Psoas muscle (tissue), 7 donors: ENCODE measurements at regions not wholly inside any gene's neighbourhood (a gene's known extent, or its start where the extent isn't known, plus 50 kb on each side); places are given as distances from the start of the nearest gene placed in this dataset.

Experiments used
- ATAC-seq, 4 donors: fragments of 200-7000 bp; cut with Tn5 transposase; one replicate each; pipeline ENCODE4 v1.9.1; 2020; ENCODE audit warnings: moderate library complexity in 3 of 4, mild to moderate bottlenecking in 2 of 4
- DNase-seq, 2 donors: peaks; one replicate each; pipeline ENCODE4 v3.0.0-alpha.2; 2020
- H3K27ac ChIP-seq: fragments of 200-600 bp; one replicate; pipeline ENCODE4 v1.8.0; 2022
- H3K27me3 ChIP-seq, 3 donors: fragments of 200-600 bp in 1 of 3; one replicate each; pipeline versions ENCODE4 v1.6.1 to v1.8.0; 2013 to 2022; ENCODE audit warnings: low read length in 2 of 3, mild to moderate bottlenecking in 2 of 3, moderate library complexity in 1 of 3; ENCODE audit not compliant: insufficient read depth in 3 of 3
- H3K36me3 ChIP-seq, 2 donors: fragments of 200-600 bp in 1 of 2; one replicate each; pipeline versions ENCODE4 v1.6.1 to v1.8.0; 2013 to 2022; ENCODE audit warnings: low read depth in 1 of 2, mild to moderate bottlenecking in 1 of 2, moderate library complexity in 1 of 2; ENCODE audit not compliant: insufficient read depth in 1 of 2
- H3K4me1 ChIP-seq: fragments of 200-600 bp; one replicate; pipeline ENCODE4 v1.8.0; 2022
- H3K4me3 ChIP-seq: fragments of 200-600 bp; one replicate; pipeline ENCODE4 v1.8.0; 2022; ENCODE audit warnings: mild to moderate bottlenecking
- H3K9me3 ChIP-seq: fragments of 200-600 bp; one replicate; pipeline ENCODE4 v1.8.0; 2022
- WGBS, 3 donors: extraction: QIAGEN DNeasy Blood & Tissue Kit; methylation state at CpG; one replicate each; pipeline versions ENCODE4 v1.1.6 to v1.1.7; 2013; 5-methylcytosine and 5-hydroxymethylcytosine counted together
- intact Hi-C, 2 donors: fragments of 100-400 bp; cut with DNase I; formaldehyde crosslinking; loops; one replicate each; pipeline versions ENCODE4 v1.11.0 to v1.14.2; 2022
- TF ChIP-seq, protein P1 (sequence below): fragments of 200-600 bp; IDR thresholded peaks from one replicate; pipeline ENCODE4 v1.8.0; 2022; ENCODE audit warnings: antibody characterized with exemption
- donor health status: healthy with polysubstance abuse.
- donor health status: DM: no; HTN: no; CAD: no; lungs with moderate emphysema.
- donor health status: Bipolar disorder and iron deficiency.
- donor health status: healthy.
- donor health status: DM: yes; HTN: yes; CAD: no.
- donor health status: DM: no; HTN: no; CAD: no.
- donor health status: DM: yes; HTN: yes; CAD: no.

DNA sequence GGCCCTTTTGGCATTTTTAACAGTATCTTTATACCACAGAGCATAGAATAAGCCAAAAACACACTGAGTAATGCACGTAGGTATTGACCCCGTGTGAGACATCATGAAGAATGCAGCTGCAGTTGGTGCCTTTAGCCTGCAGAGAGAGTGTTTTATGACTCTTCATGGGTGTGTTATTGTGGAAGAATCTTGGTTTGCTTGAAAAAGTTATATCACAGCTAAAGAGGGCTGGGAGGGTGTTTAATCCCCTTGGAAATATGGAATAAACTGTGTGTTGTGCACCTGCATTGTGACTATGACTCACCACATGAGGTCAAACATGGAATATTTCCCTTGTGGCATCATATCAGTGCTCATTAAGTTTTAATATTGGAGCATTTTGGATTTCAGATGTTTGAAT is 458.7 kb downstream of the CDH9 start:
- ATAC-seq (no peak), DNase-seq (no peak)
- Histone ChIP-seq H3K4me3 (no peak overlapping the region), H3K27me3 (no peaks in the 10 kb centered on the region), H3K36me3 (no peaks in the 10 kb centered on the region), H3K9me3 (peaks cover 6% of the 10 kb centered on the region), H3K4me1 (no peaks in the 10 kb centered on the region), H3K27ac (no peak overlapping the region)
- TF ChIP-seq, protein P1, sequence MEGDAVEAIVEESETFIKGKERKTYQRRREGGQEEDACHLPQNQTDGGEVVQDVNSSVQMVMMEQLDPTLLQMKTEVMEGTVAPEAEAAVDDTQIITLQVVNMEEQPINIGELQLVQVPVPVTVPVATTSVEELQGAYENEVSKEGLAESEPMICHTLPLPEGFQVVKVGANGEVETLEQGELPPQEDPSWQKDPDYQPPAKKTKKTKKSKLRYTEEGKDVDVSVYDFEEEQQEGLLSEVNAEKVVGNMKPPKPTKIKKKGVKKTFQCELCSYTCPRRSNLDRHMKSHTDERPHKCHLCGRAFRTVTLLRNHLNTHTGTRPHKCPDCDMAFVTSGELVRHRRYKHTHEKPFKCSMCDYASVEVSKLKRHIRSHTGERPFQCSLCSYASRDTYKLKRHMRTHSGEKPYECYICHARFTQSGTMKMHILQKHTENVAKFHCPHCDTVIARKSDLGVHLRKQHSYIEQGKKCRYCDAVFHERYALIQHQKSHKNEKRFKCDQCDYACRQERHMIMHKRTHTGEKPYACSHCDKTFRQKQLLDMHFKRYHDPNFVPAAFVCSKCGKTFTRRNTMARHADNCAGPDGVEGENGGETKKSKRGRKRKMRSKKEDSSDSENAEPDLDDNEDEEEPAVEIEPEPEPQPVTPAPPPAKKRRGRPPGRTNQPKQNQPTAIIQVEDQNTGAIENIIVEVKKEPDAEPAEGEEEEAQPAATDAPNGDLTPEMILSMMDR = no peak
- 72 to 77% (median 76%) methylated on average over 2 of the region's 2 CpGs for WGBS, 3 donors
- intact Hi-C loops = no loop called here

DNA sequence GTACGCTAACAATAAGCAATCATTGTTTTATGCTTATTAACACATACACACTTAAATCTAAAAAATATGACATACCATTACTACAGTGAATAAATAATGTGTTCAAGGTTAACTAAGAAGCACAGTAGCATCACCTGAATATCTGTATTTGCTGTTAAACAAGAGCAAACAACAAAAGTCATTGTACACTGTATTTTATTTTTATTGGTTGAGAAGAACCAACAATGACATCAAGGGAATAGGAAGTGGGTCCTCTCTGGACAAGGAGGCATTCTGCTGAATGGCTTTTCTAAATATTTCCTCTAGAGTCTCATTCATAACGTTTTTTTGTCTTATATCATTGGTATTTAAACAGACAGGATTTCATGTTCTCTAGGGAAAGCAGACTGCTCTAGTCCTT is 460.4 kb downstream of the CDH9 start:
- intact Hi-C loops = no loop called here
- Histone ChIP-seq H3K4me3 (no peak overlapping the region), H3K4me1 (no peaks in the 10 kb centered on the region), H3K36me3 (no peaks in the 10 kb centered on the region), H3K27me3 (no peaks in the 10 kb centered on the region), H3K27ac (no peak overlapping the region), H3K9me3 (peaks cover 6% of the 10 kb centered on the region)
- DNase-seq = no peak
- TF ChIP-seq, protein P1 = no peak
- WGBS, 3 donors = 40 to 46% (median 43%) methylated on average over 2 of the region's 2 CpGs
- no peak for ATAC-seq

DNA sequence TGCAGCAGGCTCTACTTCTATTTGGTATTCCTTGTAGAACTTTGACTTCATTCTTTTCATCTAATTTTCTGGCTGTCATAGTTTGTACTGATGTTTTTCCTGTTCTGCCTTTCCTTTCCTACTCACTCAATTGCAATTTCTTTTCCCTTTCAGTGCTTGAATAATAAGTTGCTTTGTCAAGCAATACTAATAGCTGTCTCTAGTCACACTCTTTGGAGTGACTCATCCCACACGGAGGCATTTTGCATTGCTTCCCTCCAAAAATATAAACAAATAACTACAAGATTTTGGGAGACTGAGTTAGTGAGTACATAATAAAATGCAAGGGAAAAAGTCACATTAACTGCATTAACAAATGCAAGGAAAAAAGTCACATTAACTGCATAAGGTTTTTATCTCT is 465.9 kb downstream of the CDH9 start:
- intact Hi-C loops = no loop called here
- no peak overlapping the region for H3K27ac ChIP-seq
- H3K4me3 ChIP-seq = no peak overlapping the region
- H3K9me3 ChIP-seq = no peaks in the 10 kb centered on the region
- DNase-seq (no peak), ATAC-seq (no peak)
- no peaks in the 10 kb centered on the region for H3K27me3 ChIP-seq
- no peaks in the 10 kb centered on the region for H3K4me1 ChIP-seq
- H3K36me3 ChIP-seq = no peaks in the 10 kb centered on the region
- TF ChIP-seq, protein P1 = no peak
- WGBS, 3 donors = 51 to 57% (median 53%) methylated on average over 1 of the region's 1 CpG

- Histone ChIP-seq H3K27ac (no peak overlapping the region), H3K4me3 (no peak overlapping the region), H3K27me3 (no peaks in the 10 kb centered on the region), H3K36me3 (no peaks in the 10 kb centered on the region), H3K4me1 (no peaks in the 10 kb centered on the region), H3K9me3 (no peaks in the 10 kb centered on the region)
- intact Hi-C loops = no loop called here
- no peak for DNase-seq
- 91 to 95% (median 94%) methylated on average over 14 of the region's 14 CpGs for WGBS, 3 donors
- no peak for ATAC-seq
- TF ChIP-seq, protein P1 = no peak
Observed at GRCh38 chr5:26569929-26570258, 468.5 kb downstream of the CDH9 start.

GRCh38 chr5:26569241-26569928 is 469.0 kb downstream of the CDH9 start:
- Histone ChIP-seq H3K27me3 (no peaks in the 10 kb centered on the region), H3K27ac (no peak overlapping the region), H3K36me3 (no peaks in the 10 kb centered on the region), H3K9me3 (no peaks in the 10 kb centered on the region), H3K4me3 (no peak overlapping the region), H3K4me1 (no peaks in the 10 kb centered on the region)
- 89 to 92% (median 92%) methylated on average over 25 to 26 of the region's 26 CpGs for WGBS, 3 donors
- intact Hi-C loops = no loop called here
- DNase-seq (peak in 1 of 2 donors; percentile 49), ATAC-seq (no peak)
- TF ChIP-seq, protein P1 = no peak
